ENCODE measurements at regions not wholly inside any gene's neighbourhood (a gene's known extent, or its start where the extent isn't known, plus 50 kb on each side); places are given as distances from the start of the nearest gene placed in this dataset.

- intact Hi-C loops (cut with DNase I): no loop called here
- no peak overlapping the region for H3K4me3 ChIP-seq
- H3K4me1 ChIP-seq: no peaks in the 10 kb centered on the region
- no peaks in the 10 kb centered on the region for H3K36me3 ChIP-seq (replicated peaks in 1 of 2; ENCODE audit: insufficient read depth in 1 of 2, low read depth in 2 of 2)
- H3K9me3 ChIP-seq: peaks cover 0 to 4% (median 0%) of the 10 kb centered on the region in 3 donors
- no peaks in the 10 kb centered on the region for H3K27me3 ChIP-seq
- TF ChIP-seq CTCF (IDR thresholded peaks at IDR 0.05) (no peak), POLR2A (IDR thresholded peaks at IDR 0.05) (no peak)
- no peak overlapping the region for H3K27ac ChIP-seq
- no peak for ATAC-seq
- no peak for DNase-seq
Measured at GRCh38 chr3:19652336-19652735, 281.7 kb downstream of the EFHB start.

GRCh38 chr3:19645093-19645492, 288.9 kb downstream of the EFHB start:
- TF ChIP-seq POLR2A (IDR thresholded peaks at IDR 0.05) (no peak), CTCF (IDR thresholded peaks at IDR 0.05) (no peak)
- H3K27me3 ChIP-seq: no peaks in the 10 kb centered on the region
- H3K4me3 ChIP-seq: no peak overlapping the region
- H3K4me1 ChIP-seq: no peaks in the 10 kb centered on the region
- intact Hi-C loops (cut with DNase I): no loop called here
- no peak for ATAC-seq
- no peak for DNase-seq
- H3K9me3 ChIP-seq: no peaks in the 10 kb centered on the region
- H3K27ac ChIP-seq: no peak overlapping the region
- H3K36me3 ChIP-seq (replicated peaks in 1 of 2; ENCODE audit: insufficient read depth in 1 of 2, low read depth in 2 of 2): no peaks in the 10 kb centered on the region
- 35 to 45% methylated on average over 2 of the region's 2 CpGs for WGBS, 2 donors

GRCh38 chr3:19644405-19644804, 289.6 kb downstream of the EFHB start:
- ATAC-seq: no peak
- intact Hi-C loops (cut with DNase I): no loop called here
- Histone ChIP-seq H3K36me3 (replicated peaks in 1 of 2; ENCODE audit: insufficient read depth in 1 of 2, low read depth in 2 of 2) (no peaks in the 10 kb centered on the region), H3K27ac (no peak overlapping the region), H3K9me3 (no peaks in the 10 kb centered on the region), H3K4me3 (no peak overlapping the region), H3K4me1 (no peaks in the 10 kb centered on the region), H3K27me3 (no peaks in the 10 kb centered on the region)
- TF ChIP-seq CTCF (IDR thresholded peaks at IDR 0.05): no peak
- no peak for TF ChIP-seq POLR2A (IDR thresholded peaks at IDR 0.05)
- 54% methylated on average over 2 of the region's 2 CpGs for WGBS, 2 donors
- no peak for DNase-seq

- no peak overlapping the region for H3K4me3 ChIP-seq
- H3K9me3 ChIP-seq: no peaks in the 10 kb centered on the region
- no peaks in the 10 kb centered on the region for H3K27me3 ChIP-seq
- H3K27ac ChIP-seq: no peak overlapping the region
- H3K36me3 ChIP-seq (replicated peaks in 1 of 2; ENCODE audit: insufficient read depth in 1 of 2, low read depth in 2 of 2): no peaks in the 10 kb centered on the region
- H3K4me1 ChIP-seq: no peaks in the 10 kb centered on the region
- no peak for ATAC-seq
- intact Hi-C loops (cut with DNase I): no loop called here
- no peak for DNase-seq
- TF ChIP-seq POLR2A (IDR thresholded peaks at IDR 0.05): no peak
- WGBS, 2 donors: 36 to 55% methylated on average over 2 of the region's 2 CpGs
Measured at GRCh38 chr3:19641408-19641807, 292.6 kb downstream of the EFHB start.

- WGBS, 2 donors: 52 to 57% methylated on average over 5 of the region's 5 CpGs
- Histone ChIP-seq H3K9me3 (no peaks in the 10 kb centered on the region), H3K27me3 (no peaks in the 10 kb centered on the region), H3K4me3 (no peak overlapping the region), H3K27ac (no peak overlapping the region), H3K4me1 (no peaks in the 10 kb centered on the region), H3K36me3 (replicated peaks in 1 of 2; ENCODE audit: insufficient read depth in 1 of 2, low read depth in 2 of 2) (no peaks in the 10 kb centered on the region)
- ATAC-seq (no peak), DNase-seq (no peak)
- TF ChIP-seq CTCF (IDR thresholded peaks at IDR 0.05): no peak
- TF ChIP-seq POLR2A (IDR thresholded peaks at IDR 0.05): no peak
- intact Hi-C loops (cut with DNase I): no loop called here
Measured at GRCh38 chr3:19632099-19633074, 301.6 kb downstream of the EFHB start.
